Activated CD8-positive, alpha-beta memory T cell treated with anti-CD3 and anti-CD28 coated beads for 24 hours (primary cell): ENCODE measurements at regions not wholly inside any gene's neighbourhood (a gene's known extent, or its start where the extent isn't known, plus 50 kb on each side); places are given as distances from the start of the nearest gene placed in this dataset.
"Not testable (repeated sequence)": the region's sequence is repeated elsewhere in the genome, so short reads cannot be mapped to it uniquely, and the experiment has no call there.

Experiments
- DNase-seq: peaks from one replicate; pipeline ENCODE4 v3.0.0-alpha.2; 2020

- not testable (repeated sequence) for DNase-seq
Measured at GRCh38 chr5:21482983-21483650, 1370.0 kb downstream of the CDH12 start.

DNA sequence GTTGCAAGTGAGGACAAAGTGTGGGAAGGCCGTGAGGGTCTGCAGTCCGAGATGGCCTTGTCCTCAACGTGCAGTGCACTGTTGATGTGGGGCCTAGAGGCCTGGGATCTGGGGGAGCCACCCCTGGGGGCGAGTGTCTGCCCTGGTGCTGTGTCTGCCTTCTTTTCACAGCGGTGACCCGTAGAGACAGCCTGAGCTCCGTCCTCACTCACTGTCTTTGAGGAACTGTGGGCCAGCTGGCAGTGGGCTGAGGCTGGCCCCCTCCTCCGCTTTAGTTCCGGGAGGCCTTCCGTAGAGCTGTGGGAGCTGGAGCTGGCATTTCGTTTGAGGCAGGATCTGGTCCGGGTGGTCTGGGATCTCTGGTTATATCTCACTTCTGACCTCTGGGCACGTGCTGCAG is 1370.6 kb downstream of the CDH12 start:
- peak; percentile 60 for DNase-seq

DNA sequence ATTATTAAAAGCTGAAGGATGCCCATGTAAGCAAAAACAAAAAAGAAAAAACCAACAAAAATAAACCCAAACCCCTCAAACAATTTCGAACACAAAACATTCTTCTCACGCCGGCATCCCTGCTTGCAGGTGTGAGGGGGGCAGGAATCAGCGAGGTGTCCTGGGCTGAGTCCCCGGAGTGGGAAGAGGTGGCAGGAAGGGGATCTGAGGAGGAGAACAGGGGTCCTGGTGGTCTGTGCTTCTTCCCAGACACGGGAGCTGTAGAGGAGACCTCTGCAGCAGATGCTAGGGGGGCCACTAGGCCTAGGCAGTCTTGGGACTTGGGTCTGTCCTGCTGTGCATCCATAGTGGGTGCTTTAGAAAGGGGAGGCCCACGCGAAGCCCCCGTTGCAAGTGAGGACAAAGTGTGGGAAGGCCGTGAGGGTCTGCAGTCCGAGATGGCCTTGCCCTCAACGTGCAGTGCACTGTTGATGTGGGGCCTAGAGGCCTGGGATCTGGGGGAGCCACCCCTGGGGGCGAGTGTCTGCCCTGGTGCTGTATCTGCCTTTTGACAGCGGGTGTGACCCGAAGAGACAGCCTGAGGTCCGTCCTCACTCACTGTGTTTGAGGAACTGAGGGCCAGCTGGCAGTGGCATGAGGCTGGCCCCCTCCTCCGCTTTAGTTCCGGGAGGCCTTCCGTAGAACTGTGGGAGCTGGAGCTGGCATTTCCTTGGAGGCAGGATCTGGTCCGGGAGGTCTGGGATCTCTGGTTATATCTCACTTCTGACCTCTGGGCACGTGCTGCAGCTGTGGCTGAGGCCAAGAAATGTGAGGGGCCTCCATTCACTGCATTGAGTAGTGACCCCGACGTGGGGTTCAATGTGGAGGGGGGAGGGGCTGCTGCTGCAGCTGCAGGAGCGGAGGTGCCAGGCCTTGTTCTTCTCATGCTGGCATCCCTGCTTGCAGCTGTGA is 1371.5 kb downstream of the CDH12 start:
- peak; percentile 65 for DNase-seq

DNA sequence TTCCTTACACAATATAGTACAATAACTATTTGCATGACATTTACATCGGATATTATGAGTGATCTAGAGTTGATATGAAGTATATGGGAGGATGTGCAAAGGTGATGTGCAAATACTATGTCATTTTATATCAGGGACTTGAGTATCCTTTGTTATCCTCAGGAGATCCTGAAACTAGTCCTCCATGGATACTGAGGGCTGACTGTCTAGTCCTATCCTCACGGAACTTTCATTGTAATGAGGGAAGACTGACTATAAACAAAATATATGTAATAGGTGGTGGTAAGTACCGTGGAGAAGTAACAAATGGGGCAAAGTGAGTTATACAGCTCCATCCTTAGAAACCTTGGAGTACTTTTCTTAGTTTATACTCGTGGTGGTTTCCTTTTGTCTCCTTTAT is 1373.1 kb downstream of the CDH12 start:
- not testable (repeated sequence) for DNase-seq

DNA sequence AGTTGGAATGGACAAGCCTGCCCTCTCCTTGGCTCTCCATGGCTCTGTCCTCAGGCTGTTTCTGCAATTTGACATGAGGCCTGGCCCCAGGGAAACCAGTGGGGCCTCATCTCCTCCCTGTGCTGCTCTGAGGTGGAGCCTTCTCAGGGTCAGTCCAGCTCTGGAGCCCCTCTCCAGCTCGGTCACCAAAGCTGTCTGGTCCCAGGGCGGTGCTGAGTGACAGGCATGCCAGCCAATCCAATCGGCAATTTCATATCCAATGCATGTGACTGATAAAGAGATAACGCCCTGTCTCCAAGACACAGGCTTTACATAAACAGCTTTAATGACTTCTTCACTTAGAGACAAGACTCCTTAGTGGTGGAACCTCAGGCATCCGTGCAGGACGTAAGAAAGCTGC is 1379.2 kb downstream of the CDH12 start:
- DNase-seq, result not testable (repeated sequence)

- DNase-seq, result not testable (repeated sequence)
Measured at GRCh38 chr5:21473436-21473835, 1379.7 kb downstream of the CDH12 start.

DNA sequence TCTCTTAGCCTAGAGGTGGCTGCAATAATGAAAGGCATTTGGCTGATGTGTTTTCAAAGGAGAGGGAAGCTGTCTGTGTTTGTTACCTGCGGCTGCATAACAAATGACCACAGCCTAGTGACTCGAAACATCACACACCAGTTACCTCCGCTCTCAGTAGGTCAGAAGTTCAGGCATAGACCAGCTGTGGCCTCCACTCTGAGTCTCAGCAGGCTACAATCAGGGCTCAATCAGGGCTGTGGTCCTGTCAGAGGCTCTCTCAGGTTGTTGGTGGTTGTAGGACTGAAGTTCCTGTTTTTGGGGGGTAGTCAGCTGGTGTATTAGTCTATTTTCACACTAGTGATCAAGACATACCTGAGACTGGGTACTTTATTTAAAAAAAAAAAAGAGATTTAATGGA is 1381.5 kb downstream of the CDH12 start:
- DNase-seq, result not testable (repeated sequence)

GRCh38 chr5:21469523-21470101 is 1383.5 kb downstream of the CDH12 start:
- DNase-seq, result not testable (repeated sequence)

GRCh38 chr5:21467544-21467943 is 1385.6 kb downstream of the CDH12 start:
- DNase-seq, result not testable (repeated sequence)

DNA sequence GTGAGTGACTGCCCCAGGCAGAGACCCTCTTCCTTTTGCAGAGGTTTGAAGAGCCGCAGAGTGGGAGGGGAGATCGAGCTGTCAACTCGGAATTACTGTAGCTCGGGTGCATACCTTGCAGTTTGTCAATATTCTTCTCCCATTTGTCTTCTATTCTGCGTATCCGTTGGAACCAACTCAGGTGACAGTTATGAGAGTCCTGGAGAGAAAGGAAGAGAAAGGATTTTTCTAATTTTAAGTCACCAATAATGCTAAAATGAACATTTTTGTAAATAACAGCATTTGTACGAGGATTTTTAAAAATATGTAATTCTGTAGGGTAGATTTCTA is 1393.4 kb downstream of the CDH12 start:
- DNase-seq, result not testable (repeated sequence)

- DNase-seq, result no peak
Measured at GRCh38 chr5:21452449-21452848, 1400.7 kb downstream of the CDH12 start.

- no peak for DNase-seq
Measured at GRCh38 chr5:21432646-21433045, 1420.5 kb downstream of the CDH12 start.

DNA sequence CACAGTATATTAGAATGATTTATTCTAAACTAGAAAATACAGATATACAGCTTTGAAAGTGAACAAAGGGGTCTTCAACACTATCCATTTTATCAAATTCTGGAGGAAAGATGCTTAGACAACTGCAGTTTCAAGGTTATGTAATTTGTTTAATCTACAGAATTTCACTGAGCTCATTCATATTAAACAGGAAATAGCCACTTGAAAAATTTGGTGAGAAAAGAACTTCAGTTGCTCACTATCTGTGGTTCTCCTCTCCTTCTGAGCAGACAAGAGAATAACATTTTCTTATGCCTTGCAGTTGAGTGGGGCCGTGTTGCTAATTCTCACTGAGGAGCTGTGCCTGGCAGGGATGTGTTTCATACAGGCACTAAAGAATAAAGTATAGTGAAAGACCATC is 1428.2 kb downstream of the CDH12 start:
- DNase-seq, result no peak

DNA sequence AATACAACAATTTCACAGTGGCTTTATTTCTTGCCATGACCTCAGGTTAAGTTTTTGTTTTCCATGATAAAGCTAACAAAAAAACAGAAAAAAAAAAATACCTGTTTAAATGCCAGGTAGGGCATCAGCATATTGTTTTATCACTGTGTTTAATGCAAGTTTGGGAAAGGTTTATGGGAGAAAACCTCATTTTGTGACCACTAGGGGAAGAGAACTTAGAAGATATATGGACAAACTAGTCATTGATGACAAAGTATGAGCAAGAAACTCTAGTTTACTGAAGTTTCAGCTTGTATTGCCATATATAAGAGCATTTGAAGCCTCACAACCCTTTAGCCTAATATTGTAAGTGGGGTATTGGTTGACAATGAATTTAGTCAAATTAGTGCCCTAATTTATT is 1431.4 kb upstream of the CDH18 start:
- DNase-seq, result no peak

- DNase-seq, result not testable (repeated sequence)
Measured at GRCh38 chr5:21402089-21402488, 1414.1 kb upstream of the CDH18 start.

DNA sequence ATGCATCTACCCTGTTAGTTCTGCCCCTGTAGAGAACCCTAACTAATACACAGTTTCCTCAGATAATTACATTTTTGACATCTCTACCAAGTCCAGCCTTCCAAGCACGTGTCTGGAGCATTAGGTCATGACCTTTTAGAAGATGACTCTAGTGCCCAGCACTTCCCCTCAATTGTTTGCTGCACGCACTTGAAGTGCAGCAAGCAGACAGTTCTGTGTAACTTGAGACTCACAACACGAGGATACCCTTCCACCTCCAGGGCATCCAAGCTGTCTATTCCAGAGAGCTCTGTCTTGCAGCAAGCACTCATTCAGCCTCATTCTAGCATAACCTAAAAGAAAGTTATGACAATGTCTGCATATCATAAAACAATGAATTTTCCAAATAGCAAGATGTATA is 1410.5 kb upstream of the CDH18 start:
- DNase-seq, result no peak

GRCh38 chr5:21397693-21398092 is 1409.7 kb upstream of the CDH18 start:
- DNase-seq, result no peak

GRCh38 chr5:21391506-21391905 is 1403.5 kb upstream of the CDH18 start:
- DNase-seq, result no peak

DNA sequence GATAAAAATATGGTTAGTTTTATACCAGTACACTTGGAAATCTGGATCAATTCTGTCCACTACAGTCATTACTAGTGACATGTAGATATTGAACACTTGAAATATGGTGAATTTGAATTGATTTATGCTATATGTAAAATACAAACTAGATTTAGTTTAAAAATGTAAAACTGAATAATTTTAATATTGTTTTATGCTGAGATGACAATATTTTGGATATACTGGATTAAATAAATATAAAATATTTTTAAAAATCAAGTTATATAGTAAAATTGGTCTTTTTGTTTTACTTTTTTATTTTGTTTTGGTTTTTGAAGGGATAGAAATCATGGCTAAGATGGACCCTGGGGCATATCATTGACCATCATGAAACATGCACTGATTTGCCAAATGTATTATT is 1372.8 kb upstream of the CDH18 start:
- not testable (repeated sequence) for DNase-seq

- DNase-seq, result not testable (repeated sequence)
Measured at GRCh38 chr5:21341948-21342261, 1353.9 kb upstream of the CDH18 start.

GRCh38 chr5:21341203-21341947 is 1353.4 kb upstream of the CDH18 start:
- DNase-seq, result not testable (repeated sequence)

DNA sequence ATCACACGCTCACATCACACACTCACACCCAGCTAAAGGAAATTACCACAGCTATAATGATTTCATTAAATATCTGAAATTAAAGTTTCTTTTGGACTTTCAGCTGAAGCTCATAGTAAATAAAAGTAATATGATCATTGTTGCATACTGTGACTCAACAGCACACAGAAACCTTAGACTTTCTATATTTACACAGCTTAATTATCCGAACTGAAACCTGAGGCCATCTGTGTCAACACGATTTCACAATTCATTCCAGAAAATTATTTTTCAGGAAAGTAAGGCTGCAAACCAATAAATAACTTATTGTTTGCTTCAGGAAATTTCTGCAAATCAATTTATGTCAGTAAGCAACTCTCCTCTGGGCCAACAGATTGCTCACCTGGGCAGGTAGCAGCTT is 1352.2 kb upstream of the CDH18 start:
- DNase-seq, result not testable (repeated sequence)

DNA sequence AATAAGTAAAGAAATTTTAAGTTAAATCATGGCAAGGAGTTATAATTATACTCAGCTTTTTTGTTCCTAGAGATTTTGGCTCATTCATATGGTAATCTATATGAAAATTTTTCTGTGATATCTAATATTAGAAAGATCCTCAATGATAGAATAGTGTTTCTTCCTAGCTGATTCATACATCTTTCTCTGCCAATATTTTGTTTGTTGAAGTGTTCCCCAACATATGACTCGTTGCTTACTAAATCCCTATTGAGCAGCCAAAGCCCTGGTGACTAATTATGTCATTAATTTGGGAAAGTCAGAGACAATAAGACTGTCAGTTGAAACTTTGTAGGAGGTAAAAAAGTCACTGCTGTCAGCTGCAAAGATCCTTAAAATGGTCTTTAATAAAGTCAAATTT is 1348.5 kb upstream of the CDH18 start:
- not testable (repeated sequence) for DNase-seq
